ENCODE measurements at regions not wholly inside any gene's neighbourhood (a gene's known extent, or its start where the extent isn't known, plus 50 kb on each side); places are given as distances from the start of the nearest gene placed in this dataset.

DNA sequence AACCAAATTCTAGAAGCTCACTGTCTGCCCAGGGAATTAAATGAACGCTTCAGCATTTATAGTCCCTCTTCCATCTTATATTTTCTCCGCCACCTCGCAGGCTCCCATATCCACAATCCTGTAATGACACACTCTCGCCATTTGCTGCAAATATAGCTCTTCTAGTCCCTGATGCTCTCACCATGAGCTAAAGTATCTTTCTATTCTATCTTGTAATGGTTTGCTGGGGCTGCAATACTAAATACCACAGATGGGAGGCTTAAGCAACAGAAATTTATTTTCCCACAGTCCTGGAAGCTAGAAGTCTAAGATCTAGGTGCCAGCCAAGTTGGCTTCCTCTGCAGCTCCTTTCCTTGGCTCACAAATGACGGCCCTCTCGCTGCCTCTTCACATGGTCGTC, 106.9 kb upstream of the NPHP3 start:
- FAIRE-seq (no peak), DNase-seq (ENCODE audit: insufficient read length, low spot score) (no peak)
- TF ChIP-seq POLR2A (IDR thresholded peaks at IDR 0.05; ENCODE audit: low read depth, low read length) = no peak

- FAIRE-seq (no peak), DNase-seq (ENCODE audit: insufficient read length, low spot score) (no peak)
- no peak for TF ChIP-seq POLR2A (IDR thresholded peaks at IDR 0.05; ENCODE audit: low read depth, low read length)
These were observed 100.6 kb upstream of the NPHP3 start for GRCh38 chr3:132822837-132823236.

- FAIRE-seq (no peak), DNase-seq (ENCODE audit: insufficient read length, low spot score) (no peak)
- no peak for TF ChIP-seq POLR2A (IDR thresholded peaks at IDR 0.05; ENCODE audit: low read depth, low read length)
These were observed 100.1 kb upstream of the NPHP3 start for GRCh38 chr3:132822266-132822665.

DNA sequence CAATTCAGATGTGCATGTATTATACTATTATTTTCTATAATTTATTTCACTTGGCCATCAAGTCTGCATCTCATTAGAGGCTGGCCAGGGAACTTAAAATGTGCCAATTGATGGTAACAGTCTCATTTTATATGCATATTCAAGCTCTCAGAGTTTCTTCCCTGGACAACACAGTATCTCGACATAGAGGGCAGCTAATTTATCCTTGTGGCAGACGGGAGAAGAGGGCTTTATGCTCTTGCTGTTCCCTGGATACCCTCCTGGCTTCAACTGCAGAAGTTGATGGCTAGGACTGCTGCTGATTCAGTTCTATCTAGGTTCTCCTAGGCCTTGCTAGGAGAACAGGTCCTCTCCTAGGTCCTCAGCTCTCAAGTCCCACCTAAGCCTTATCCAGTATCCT, 99.1 kb upstream of the NPHP3 start:
- FAIRE-seq = no peak
- TF ChIP-seq POLR2A (IDR thresholded peaks at IDR 0.05; ENCODE audit: low read depth, low read length) = no peak

DNA sequence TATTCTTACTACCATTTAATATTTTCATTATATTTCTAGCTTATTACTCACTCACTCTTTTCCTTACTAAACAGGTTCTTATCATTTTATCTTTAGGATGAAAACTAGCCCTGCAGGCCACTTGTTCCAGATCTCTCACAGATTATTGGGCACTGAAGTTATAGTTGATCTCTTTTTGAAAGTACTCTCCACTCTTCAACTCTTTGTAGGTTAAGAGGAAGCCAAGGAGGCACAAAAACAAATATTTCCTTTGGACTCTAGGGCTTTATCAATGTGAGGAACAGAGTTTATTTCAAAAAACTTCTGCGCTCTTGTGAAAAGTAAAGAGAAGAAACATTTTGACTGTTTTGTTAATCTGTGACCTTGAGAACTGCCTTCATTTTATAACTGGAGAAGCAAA, 96.0 kb upstream of the NPHP3 start:
- FAIRE-seq (no peak), DNase-seq (ENCODE audit: insufficient read length, low spot score) (no peak)
- TF ChIP-seq POLR2A (IDR thresholded peaks at IDR 0.05; ENCODE audit: low read depth, low read length) = no peak

More for the DNA sequence above, 99.1 kb upstream of the NPHP3 start:
- no peak for DNase-seq (ENCODE audit: insufficient read length, low spot score)

GRCh38 chr3:132817646-132818177, 95.5 kb upstream of the NPHP3 start:
- FAIRE-seq (no peak), DNase-seq (ENCODE audit: insufficient read length, low spot score) (no peak)
- no peak for TF ChIP-seq POLR2A (IDR thresholded peaks at IDR 0.05; ENCODE audit: low read depth, low read length)

- TF ChIP-seq POLR2A (IDR thresholded peaks at IDR 0.05; ENCODE audit: low read depth, low read length) = no peak
- DNase-seq (ENCODE audit: insufficient read length, low spot score) (no peak), FAIRE-seq (no peak)
These were observed 82.9 kb upstream of the NPHP3 start for GRCh38 chr3:132805071-132805470.

- TF ChIP-seq POLR2A (IDR thresholded peaks at IDR 0.05; ENCODE audit: low read depth, low read length) = no peak
- DNase-seq (ENCODE audit: insufficient read length, low spot score) (no peak), FAIRE-seq (no peak)
These were observed 82.3 kb upstream of the NPHP3 start for GRCh38 chr3:132804498-132804897.

DNA sequence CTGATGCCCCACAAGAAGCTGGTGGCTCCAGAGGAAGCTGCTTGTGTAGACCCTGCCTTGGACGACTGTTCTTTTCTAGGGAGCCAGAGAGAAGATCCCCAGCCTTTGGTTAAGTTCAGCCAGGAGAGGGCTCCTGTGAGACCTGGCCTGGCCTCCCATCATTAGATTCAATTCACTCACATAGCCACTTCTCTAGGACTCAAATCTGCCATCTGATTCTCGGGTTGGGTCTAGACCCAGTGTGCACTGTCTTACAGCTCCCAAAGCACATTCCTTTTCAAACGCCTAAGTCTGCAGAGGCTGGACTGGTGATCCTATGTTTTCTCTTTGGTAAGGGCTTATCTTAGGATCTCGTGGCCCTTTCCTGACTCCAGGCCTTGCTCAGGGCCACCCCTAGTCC, 81.7 kb upstream of the NPHP3 start:
- DNase-seq (ENCODE audit: insufficient read length, low spot score) = no peak
- no peak for FAIRE-seq
- TF ChIP-seq POLR2A (IDR thresholded peaks at IDR 0.05; ENCODE audit: low read depth, low read length) = no peak

DNA sequence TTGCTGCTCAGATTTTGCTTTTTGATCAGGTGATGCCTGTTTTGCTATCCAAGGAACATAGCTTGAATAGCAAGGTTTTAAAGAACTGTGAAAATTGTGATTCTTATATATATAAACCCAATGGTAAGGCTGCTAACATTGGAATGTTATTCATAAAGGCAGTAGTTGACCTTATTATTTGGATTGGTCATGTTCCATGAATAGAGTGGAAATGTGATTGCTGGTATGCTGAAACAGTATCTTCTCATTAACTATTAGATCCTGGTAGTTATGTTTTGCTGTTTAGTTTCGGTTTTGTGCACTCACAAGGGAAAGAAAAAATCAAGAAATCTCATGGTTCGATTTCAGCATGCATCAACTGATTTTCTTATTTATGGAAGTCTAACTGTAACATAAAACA, 78.7 kb upstream of the NPHP3 start:
- no peak for FAIRE-seq

GRCh38 chr3:132790806-132791205, 68.6 kb upstream of the NPHP3 start:
- DNase-seq (ENCODE audit: insufficient read length, low spot score) (no peak), FAIRE-seq (no peak)
- no peak for TF ChIP-seq POLR2A (IDR thresholded peaks at IDR 0.05; ENCODE audit: low read depth, low read length)

More for the DNA sequence above, 78.7 kb upstream of the NPHP3 start:
- no peak for DNase-seq (ENCODE audit: insufficient read length, low spot score)
- no peak for TF ChIP-seq POLR2A (IDR thresholded peaks at IDR 0.05; ENCODE audit: low read depth, low read length)

- DNase-seq (ENCODE audit: insufficient read length, low spot score) (no peak), FAIRE-seq (no peak)
- no peak for TF ChIP-seq POLR2A (IDR thresholded peaks at IDR 0.05; ENCODE audit: low read depth, low read length)
These were observed 67.8 kb upstream of the NPHP3 start for GRCh38 chr3:132789959-132790358.

DNA sequence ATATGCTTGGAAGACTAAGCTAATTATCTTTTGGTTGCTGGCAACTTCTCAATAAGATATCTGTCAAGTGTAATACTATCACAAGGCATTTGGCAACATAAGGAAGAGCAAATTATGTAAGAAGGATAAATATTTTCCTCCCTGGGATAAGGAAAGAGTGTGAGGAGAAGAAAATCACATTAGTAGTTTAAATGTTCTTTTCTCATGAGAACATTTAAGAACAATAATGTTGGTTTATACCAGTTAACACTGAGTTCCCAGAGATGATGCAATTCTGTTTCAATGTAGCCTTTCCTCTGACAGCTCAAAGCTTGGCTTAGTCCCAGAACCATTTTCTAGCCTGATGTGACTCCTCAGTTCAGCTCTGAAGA, 66.1 kb upstream of the NPHP3 start:
- no peak for TF ChIP-seq POLR2A (IDR thresholded peaks at IDR 0.05; ENCODE audit: low read depth, low read length)
- no peak for FAIRE-seq
- DNase-seq (ENCODE audit: insufficient read length, low spot score) = no peak

GRCh38 chr3:132787616-132788300, 65.5 kb upstream of the NPHP3 start:
- TF ChIP-seq POLR2A (IDR thresholded peaks at IDR 0.05; ENCODE audit: low read depth, low read length) = no peak
- DNase-seq (ENCODE audit: insufficient read length, low spot score) = no peak
- FAIRE-seq = no peak

GRCh38 chr3:132786890-132787289, 64.7 kb upstream of the NPHP3 start:
- TF ChIP-seq POLR2A (IDR thresholded peaks at IDR 0.05; ENCODE audit: low read depth, low read length) = no peak
- no peak for FAIRE-seq
- no peak for DNase-seq (ENCODE audit: insufficient read length, low spot score)

Data from H54 (cell line).